ENCODE measurements at regions not wholly inside any gene's neighbourhood (a gene's known extent, or its start where the extent isn't known, plus 50 kb on each side); places are given as distances from the start of the nearest gene placed in this dataset.
"Not testable (repeated sequence)": the region's sequence is repeated elsewhere in the genome, so short reads cannot be mapped to it uniquely, and the experiment has no call there.

DNA sequence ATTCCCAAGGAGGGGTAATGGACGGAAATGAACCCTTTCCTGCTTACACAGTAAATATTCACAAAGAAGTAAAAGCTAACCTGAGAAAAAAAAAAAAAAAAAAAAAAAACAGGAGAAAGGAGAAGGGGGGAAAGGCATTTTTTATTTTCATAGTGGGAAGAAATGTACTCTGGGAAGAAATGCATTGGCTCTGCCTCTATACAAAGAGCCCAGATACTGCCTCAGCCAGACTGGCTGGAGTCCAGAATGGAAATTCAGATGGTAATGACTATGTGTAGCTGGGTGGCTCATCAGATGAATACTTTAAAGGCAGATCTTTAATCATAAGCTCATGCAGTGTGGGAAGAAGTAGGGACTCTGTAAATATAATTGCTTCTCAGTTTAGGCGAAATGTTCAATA, 124.9 kb upstream of the ZNF608 start:
- DNase-seq (ENCODE audit: low spot score) (no peak), FAIRE-seq (peak; percentile 11)

- DNase-seq (ENCODE audit: low spot score) (no peak), FAIRE-seq (no peak)
These were observed 125.6 kb upstream of the ZNF608 start for GRCh38 chr5:124872086-124872485.

DNA sequence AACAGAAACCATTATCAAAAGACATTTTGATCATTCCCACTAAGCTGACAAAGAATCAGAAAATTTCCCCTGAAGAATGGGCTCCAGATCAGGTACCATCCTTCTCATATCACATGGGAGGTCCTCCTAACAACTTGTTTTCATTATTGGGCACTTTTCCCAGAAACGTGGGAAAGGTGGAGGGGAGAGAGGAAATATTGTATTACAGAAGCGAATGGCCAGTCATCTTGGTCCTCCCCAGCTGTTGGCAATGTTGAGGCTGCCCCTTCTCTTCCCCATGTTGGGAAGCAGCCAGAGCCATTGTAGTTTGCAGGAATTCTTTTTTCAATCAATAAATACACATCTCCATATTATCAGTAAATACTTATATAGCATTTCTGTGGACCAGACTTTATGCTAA, 126.2 kb upstream of the ZNF608 start:
- FAIRE-seq (no peak), DNase-seq (ENCODE audit: low spot score) (no peak)

- FAIRE-seq: no peak
- no peak for DNase-seq (ENCODE audit: low spot score)
These were observed 126.7 kb upstream of the ZNF608 start for GRCh38 chr5:124873188-124873587.

DNA sequence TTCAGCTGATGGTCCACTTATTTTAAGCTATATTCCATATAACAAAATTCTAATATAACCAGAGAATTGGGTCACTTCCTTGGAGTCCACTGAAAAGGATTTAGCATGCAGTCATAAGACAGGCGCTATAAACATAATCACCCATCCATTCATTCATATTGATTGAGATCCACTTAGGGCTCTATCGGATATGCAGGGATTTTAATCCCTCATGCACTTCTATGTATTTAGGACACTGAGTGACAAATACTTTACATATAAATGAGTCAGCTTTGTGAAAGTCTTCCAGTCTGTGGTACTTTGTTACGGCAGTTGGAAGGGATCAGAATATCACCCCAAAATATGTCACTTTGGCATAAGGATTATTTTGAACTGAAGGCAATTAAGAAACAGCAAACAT, 127.3 kb upstream of the ZNF608 start:
- no peak for DNase-seq (ENCODE audit: low spot score)
- FAIRE-seq: no peak

GRCh38 chr5:124876566-124876965, 130.1 kb upstream of the ZNF608 start:
- peak; percentile 56 for DNase-seq (ENCODE audit: low spot score)

DNA sequence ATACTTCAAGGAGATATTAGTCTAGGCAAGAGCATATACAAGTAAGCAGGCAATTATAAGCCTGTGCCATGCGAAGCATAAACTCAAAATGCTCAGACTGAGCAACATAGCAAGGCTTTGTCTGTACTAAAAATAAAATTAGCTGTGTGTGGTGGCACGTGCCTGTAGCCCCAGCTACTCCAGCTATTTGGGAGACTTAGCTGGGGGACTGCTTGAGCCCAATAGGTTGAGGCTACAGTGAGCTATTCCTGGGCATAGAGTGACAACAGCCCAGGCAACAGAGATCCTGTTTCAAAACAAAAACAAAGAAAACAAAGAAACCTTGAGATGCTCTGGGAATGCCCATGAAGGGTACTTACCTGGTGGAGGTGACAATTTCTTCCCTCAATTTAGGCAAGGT, 130.5 kb upstream of the ZNF608 start:
- no peak for DNase-seq (ENCODE audit: low spot score)
- no peak for FAIRE-seq

More at GRCh38 chr5:124876566-124876965, 130.1 kb upstream of the ZNF608 start:
- peak; percentile 15 for FAIRE-seq

DNA sequence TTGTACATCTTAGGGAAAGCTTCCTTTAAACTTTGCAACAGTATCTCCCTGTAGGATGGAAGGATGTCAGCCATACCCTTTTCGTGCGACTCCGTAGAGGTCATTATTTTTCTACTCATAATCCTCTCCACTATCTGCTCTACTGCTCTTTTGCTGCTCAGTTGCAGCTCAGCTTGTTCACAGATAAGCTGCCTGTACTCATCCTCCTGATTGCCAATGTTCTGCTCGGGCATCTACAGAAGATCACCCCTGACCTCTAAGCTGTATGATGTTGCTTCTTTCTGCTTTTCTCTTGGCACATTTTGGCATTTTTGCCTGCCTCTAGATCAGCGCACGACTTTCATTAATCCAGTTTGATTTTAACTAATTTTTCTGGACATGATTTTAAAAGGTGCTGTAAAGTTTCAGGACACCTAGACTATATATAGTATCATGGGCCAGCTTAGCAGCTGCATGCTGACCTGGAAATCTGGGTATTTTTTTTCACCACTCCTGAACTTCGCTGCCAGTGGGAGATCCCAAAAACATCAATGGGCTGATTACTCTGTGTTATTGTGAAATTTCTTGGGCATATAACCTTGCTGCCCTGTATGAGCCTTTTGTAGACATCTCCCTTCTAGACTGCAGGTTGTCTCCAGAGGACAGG, 131.2 kb upstream of the ZNF608 start:
- FAIRE-seq: no peak
- DNase-seq (ENCODE audit: low spot score): no peak

GRCh38 chr5:124878583-124879342, 132.3 kb upstream of the ZNF608 start:
- FAIRE-seq (no peak), DNase-seq (ENCODE audit: low spot score) (no peak)

DNA sequence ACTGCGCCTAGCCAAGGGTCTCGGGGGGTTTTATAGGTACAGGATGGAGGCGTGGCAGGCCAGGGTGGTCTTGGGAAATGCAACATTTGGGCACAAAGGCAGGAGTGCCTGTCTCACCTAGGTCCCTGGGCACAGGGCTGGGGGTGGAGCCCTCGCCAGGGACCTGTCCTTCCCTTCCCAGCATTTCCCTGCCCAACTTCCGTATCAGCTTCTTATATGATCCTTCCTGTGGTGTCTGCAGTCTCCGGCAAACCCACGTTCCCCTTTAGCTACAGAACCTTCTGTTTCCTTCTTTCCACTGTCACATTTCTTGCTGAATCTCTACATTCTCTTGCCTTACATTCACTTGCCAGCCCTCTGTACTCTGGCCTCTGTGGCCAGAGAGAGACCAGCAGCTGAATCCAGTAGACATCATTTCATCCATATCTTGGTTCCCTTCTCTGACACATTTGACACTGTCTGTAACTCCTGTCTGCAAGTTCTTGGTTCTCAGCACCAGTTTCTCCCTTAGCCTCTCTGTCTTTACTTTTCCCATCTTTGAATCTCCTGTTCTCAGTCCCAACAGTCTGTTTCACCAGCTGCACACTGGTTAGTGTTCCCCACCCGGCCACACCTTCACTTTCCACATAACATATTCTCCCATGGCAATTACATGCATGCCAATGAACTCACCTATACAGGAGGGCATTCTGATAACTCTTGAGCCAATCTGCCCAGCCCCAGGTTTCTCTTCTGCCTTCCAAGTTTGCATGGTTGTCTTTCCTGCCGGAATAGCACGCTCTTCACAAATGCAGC, 134.7 kb upstream of the ZNF608 start:
- FAIRE-seq (no peak), DNase-seq (ENCODE audit: low spot score) (no peak)

- DNase-seq (ENCODE audit: low spot score) (no peak), FAIRE-seq (no peak)
These were observed 137.2 kb upstream of the ZNF608 start for GRCh38 chr5:124883681-124884080.

- FAIRE-seq (no peak), DNase-seq (ENCODE audit: low spot score) (no peak)
These were observed 137.7 kb upstream of the ZNF608 start for GRCh38 chr5:124884114-124884513.

DNA sequence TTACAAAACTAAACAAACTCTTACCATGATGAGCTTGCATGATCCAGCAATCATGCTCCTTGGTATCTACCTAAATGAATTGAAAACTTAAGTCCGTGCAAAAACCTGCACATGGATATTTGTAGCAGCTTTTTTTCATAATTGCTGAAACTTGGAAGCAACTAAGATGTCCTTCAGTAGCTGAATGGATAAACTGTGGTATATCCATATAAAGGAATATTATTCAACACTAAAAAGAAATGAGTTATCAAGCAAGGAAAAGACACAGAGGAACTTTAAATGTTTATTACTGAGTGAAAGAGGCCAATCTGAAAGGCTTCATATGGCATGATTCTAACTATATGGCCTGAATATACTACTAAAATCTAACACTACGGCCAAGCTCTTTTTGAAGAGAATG, 139.1 kb upstream of the ZNF608 start:
- DNase-seq (ENCODE audit: low spot score): no peak
- FAIRE-seq: no peak

GRCh38 chr5:124887223-124887622, 140.8 kb upstream of the ZNF608 start:
- FAIRE-seq: no peak
- DNase-seq (ENCODE audit: low spot score): no peak

DNA sequence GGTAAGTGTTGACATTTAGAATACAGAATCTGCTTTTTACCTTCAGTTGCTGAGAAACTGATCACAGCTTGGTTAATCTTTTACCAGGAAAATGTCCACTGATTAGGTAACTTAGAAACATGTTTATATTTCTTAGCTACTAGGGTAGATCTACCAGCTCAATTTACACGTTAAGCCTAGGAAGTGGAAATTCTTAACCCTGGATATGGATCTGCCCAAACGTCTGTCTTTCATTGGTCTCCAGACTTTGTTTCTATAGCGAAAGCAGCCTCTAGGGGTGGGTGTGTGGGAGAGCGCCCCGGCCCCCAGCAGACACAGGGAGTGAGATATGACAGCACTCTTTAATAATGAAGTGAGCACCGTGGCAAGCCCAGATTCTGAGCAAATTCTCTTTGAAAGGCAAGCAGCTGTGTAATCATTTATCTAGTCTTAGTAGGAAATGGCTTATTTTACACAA, 141.6 kb upstream of the ZNF608 start:
- DNase-seq (ENCODE audit: low spot score): peak; percentile 65
- FAIRE-seq: peak; percentile 57

DNA sequence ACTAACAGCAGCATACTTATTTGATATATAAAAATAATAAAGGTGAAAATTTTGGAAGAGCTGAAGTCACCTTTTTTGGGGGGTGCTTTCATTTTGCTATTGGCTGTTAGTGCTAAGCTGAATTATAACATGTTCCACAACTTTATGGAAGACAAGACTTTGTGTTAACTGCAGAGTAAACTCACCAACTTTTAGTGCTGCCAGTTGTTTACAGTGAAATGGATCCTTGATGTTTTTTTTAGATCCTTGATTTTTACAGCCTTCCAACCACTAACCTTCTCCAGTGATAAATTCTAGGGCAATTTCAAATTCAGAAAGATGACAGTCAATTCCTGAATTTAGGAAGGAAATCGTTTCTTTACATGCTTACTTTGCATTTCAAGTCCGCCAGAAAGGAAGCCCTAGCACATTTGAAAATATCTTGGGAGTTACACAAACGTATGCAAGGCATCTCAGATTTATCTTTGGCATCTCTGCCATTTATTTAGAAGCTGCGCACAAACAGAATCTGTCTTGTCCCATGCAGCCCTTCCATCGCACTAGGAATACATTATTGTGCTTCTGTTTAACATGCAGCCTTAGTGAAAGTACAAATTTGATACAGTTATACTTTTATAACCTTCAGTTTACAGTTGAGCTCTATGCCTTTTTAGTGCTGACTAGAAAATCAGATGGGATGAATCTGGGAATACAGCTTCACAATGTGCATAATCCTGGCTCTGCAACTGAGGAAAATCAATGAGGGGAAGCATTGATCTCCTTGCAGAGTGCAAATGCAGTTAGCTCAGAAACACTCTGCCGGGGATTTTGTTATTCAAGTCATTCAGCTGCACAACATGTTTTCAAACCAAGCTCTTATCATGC, 142.4 kb upstream of the ZNF608 start:
- DNase-seq (ENCODE audit: low spot score) (no peak), FAIRE-seq (no peak)

- DNase-seq (ENCODE audit: low spot score) (no peak), FAIRE-seq (no peak)
These were observed 143.0 kb upstream of the ZNF608 start for GRCh38 chr5:124889486-124889825.

- DNase-seq (ENCODE audit: low spot score): no peak
- FAIRE-seq: no peak
These were observed 143.4 kb upstream of the ZNF608 start for GRCh38 chr5:124889850-124890249.

GRCh38 chr5:124890442-124890841, 144.0 kb upstream of the ZNF608 start:
- DNase-seq (ENCODE audit: low spot score); FAIRE-seq: not testable (repeated sequence)

DNA sequence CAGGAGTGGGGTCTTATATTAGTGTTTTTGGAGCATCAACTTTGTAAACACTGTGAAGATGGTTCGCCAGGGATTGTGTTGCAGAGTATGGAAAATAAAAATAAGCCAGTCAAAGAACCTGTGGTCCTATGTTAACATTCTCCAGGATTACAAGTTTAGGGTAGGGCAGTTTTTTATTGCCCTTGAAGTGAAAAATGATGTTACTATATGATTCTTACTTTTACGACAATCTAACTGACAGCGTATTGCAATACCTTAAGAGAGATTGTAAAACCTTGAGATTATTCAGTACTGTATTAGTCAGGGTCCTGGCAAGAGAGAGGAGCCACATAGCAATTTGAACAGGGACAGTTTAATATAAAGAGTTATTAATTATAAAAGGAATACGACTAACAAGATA, 144.7 kb upstream of the ZNF608 start:
- no peak for FAIRE-seq
- DNase-seq (ENCODE audit: low spot score): no peak

- FAIRE-seq (no peak), DNase-seq (ENCODE audit: low spot score) (no peak)
These were observed 145.9 kb upstream of the ZNF608 start for GRCh38 chr5:124892185-124892848.

Data from RCC 7860 (cell line).